ENCODE measurements at regions not wholly inside any gene's neighbourhood (a gene's known extent, or its start where the extent isn't known, plus 50 kb on each side); places are given as distances from the start of the nearest gene placed in this dataset.

DNA sequence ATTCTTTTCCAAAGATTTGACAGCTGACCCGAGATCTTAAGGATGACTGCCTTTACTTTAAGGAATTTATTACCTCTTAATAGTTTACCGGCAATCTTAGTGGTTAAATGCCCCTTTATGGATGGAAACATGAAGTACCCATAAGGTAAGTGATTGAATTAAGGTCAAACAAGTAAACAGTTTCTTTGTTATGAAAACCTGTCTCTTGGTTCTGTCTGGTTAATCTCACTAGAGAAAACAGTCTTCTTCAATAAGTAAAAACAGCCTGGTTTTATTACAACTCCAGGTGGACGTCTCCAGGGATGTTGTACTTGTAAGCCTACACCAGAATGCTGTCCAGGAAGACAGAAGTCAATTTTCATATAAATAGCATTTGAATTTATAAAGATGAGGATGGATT, 161.8 kb upstream of the MTPN start:
- Histone ChIP-seq H3K27me3 (replicated peaks; ENCODE audit: insufficient read depth) (no peaks in the 10 kb centered on the region), H3K4me1 (replicated peaks) (no peaks in the 10 kb centered on the region), H3K9me3 (no peaks in the 10 kb centered on the region), H3K27ac (no peak overlapping the region), H3K4me3 (no peak overlapping the region), H3K36me3 (no peaks in the 10 kb centered on the region)
- intact Hi-C loops (cut with DNase I), result no loop called here
- TF ChIP-seq POLR2AphosphoS5 (IDR thresholded peaks at IDR 0.05), result no peak
- TF ChIP-seq POLR2A (IDR thresholded peaks at IDR 0.05), result no peak
- TF ChIP-seq, protein P1, sequence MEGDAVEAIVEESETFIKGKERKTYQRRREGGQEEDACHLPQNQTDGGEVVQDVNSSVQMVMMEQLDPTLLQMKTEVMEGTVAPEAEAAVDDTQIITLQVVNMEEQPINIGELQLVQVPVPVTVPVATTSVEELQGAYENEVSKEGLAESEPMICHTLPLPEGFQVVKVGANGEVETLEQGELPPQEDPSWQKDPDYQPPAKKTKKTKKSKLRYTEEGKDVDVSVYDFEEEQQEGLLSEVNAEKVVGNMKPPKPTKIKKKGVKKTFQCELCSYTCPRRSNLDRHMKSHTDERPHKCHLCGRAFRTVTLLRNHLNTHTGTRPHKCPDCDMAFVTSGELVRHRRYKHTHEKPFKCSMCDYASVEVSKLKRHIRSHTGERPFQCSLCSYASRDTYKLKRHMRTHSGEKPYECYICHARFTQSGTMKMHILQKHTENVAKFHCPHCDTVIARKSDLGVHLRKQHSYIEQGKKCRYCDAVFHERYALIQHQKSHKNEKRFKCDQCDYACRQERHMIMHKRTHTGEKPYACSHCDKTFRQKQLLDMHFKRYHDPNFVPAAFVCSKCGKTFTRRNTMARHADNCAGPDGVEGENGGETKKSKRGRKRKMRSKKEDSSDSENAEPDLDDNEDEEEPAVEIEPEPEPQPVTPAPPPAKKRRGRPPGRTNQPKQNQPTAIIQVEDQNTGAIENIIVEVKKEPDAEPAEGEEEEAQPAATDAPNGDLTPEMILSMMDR (IDR thresholded peaks at IDR 0.05), result no peak
- DNase-seq (ENCODE audit: low spot score), result no peak
- WGBS, result 29% methylated on average over 3 of the region's 3 CpGs

DNA sequence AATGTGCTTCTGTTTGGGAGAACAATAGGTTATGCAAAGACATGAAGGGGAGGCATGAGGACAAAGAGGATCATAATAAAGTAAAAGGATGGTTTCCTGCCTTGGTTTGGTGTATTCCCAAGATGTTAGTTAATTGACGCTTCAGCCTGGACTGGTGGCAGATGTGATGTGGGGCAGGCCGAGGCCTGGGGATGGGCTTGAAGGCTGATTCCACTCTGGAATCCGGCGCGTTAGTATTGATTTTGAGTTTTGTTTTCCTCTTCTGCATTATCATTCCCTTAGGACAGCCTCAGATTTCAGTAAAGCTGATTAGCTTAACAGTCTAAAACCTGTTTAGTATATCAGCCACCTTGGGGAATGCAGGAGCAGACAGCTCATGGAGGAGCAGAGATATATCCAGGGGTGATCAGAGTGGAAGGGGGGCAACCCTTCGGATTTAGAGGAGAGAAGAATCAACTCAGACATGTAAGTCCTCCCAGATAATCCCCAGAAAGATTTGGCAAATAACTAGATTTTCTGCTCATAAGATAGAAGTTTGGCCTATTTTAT, 159.8 kb upstream of the MTPN start:
- TF ChIP-seq POLR2AphosphoS5 (IDR thresholded peaks at IDR 0.05), result no peak
- TF ChIP-seq POLR2A (IDR thresholded peaks at IDR 0.05), result no peak
- TF ChIP-seq, protein P1 (IDR thresholded peaks at IDR 0.05), result no peak
- WGBS, result 89% methylated on average over 6 of the region's 6 CpGs
- no peak for DNase-seq (ENCODE audit: low spot score)

DNA sequence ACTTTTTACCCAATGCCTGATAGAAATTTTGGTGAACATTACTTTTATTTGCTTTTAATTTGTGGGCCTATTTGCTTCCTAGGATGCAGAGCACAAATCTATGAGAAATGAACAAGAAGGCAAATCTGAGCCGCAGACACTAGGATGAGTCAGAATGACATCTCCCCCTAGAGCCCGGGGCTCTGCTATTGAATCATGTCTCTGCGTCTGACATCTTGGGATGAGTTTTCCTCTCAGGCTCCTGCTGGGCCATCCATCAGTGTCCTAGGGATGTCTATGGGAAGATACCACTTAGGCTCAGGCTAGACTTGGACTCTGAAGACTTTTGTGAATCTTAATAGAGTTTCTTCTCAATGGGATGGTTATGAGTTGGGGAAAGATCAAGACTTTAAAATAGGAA, 157.3 kb upstream of the MTPN start:
- no peaks in the 10 kb centered on the region for H3K9me3 ChIP-seq
- no peak overlapping the region for H3K4me3 ChIP-seq
- intact Hi-C loops (cut with DNase I), result no loop called here
- H3K27me3 ChIP-seq (replicated peaks; ENCODE audit: insufficient read depth), result no peaks in the 10 kb centered on the region
- WGBS, result 85% methylated on average over 3 of the region's 3 CpGs
- no peaks in the 10 kb centered on the region for H3K36me3 ChIP-seq
- no peak for TF ChIP-seq POLR2AphosphoS5 (IDR thresholded peaks at IDR 0.05)
- TF ChIP-seq, protein P1 (IDR thresholded peaks at IDR 0.05), result no peak
- no peak for TF ChIP-seq POLR2A (IDR thresholded peaks at IDR 0.05)
- H3K27ac ChIP-seq, result no peak overlapping the region
- DNase-seq (ENCODE audit: low spot score), result no peak
- H3K4me1 ChIP-seq (replicated peaks), result no peaks in the 10 kb centered on the region

More for the DNA sequence above, 159.8 kb upstream of the MTPN start:
- H3K27me3 ChIP-seq (replicated peaks; ENCODE audit: insufficient read depth), result no peaks in the 10 kb centered on the region
- intact Hi-C loops (cut with DNase I), result no loop called here
- H3K9me3 ChIP-seq, result no peaks in the 10 kb centered on the region
- no peaks in the 10 kb centered on the region for H3K36me3 ChIP-seq
- H3K4me1 ChIP-seq (replicated peaks), result no peaks in the 10 kb centered on the region
- H3K4me3 ChIP-seq, result no peak overlapping the region
- H3K27ac ChIP-seq, result no peak overlapping the region

DNA sequence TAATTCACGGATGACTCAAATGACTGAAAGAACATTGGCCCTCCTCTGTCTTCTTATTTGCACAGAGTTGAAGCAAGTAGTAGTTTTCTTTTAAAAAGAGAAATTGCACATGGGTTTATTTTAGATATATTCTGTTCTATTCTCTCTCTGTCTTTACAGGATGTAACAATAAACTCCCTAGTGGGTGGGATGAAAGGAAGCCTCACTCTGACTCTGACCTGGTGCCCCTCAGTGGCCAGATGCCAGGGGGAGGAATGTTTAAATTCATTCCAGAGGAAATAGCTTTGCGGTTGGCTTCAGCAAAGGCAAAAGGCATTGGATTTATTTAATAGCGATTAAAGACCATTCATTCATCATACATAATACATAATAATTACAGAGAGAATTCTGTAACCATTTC, 156.4 kb upstream of the MTPN start:
- Histone ChIP-seq H3K27me3 (replicated peaks; ENCODE audit: insufficient read depth) (no peaks in the 10 kb centered on the region), H3K9me3 (no peaks in the 10 kb centered on the region), H3K27ac (no peak overlapping the region), H3K36me3 (no peaks in the 10 kb centered on the region), H3K4me1 (replicated peaks) (no peaks in the 10 kb centered on the region), H3K4me3 (no peak overlapping the region)
- DNase-seq (ENCODE audit: low spot score), result no peak
- WGBS, result 36% methylated on average over 3 of the region's 3 CpGs
- TF ChIP-seq POLR2AphosphoS5 (IDR thresholded peaks at IDR 0.05) (no peak), POLR2A (IDR thresholded peaks at IDR 0.05) (no peak)
- TF ChIP-seq, protein P1 (IDR thresholded peaks at IDR 0.05), result no peak
- intact Hi-C loops (cut with DNase I), result no loop called here

DNA sequence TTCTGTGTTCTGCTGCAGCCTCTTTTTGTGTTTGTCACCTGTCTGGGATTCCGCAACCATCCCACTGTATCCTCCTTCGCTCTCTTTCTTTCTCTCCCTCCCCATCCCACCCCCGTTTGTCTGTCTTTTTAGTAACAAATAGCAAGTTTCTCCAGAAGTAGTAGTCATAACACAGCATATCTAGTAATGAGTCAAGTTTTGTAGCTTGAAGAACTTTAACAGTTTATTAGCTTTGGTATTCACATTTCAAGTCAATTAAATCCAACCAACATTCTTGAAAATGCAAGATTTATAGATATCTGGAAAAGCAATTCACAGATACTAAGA, 154.1 kb upstream of the MTPN start:
- no peaks in the 10 kb centered on the region for H3K27me3 ChIP-seq (replicated peaks; ENCODE audit: insufficient read depth)
- WGBS, result 80% methylated on average over 3 of the region's 3 CpGs
- H3K4me3 ChIP-seq, result no peak overlapping the region
- DNase-seq (ENCODE audit: low spot score), result no peak
- H3K36me3 ChIP-seq, result no peaks in the 10 kb centered on the region
- H3K27ac ChIP-seq, result no peak overlapping the region
- H3K9me3 ChIP-seq, result no peaks in the 10 kb centered on the region
- intact Hi-C loops (cut with DNase I), result no loop called here
- TF ChIP-seq POLR2A (IDR thresholded peaks at IDR 0.05) (no peak), POLR2AphosphoS5 (IDR thresholded peaks at IDR 0.05) (no peak)
- TF ChIP-seq, protein P1 (IDR thresholded peaks at IDR 0.05), result no peak
- no peaks in the 10 kb centered on the region for H3K4me1 ChIP-seq (replicated peaks)

Measured in prostate gland (tissue), 2 donors.